ENCODE measurements at regions not wholly inside any gene's neighbourhood (a gene's known extent, or its start where the extent isn't known, plus 50 kb on each side); places are given as distances from the start of the nearest gene placed in this dataset.

- no peaks in the 10 kb centered on the region for H3K36me3 ChIP-seq
- TF ChIP-seq, protein P1, sequence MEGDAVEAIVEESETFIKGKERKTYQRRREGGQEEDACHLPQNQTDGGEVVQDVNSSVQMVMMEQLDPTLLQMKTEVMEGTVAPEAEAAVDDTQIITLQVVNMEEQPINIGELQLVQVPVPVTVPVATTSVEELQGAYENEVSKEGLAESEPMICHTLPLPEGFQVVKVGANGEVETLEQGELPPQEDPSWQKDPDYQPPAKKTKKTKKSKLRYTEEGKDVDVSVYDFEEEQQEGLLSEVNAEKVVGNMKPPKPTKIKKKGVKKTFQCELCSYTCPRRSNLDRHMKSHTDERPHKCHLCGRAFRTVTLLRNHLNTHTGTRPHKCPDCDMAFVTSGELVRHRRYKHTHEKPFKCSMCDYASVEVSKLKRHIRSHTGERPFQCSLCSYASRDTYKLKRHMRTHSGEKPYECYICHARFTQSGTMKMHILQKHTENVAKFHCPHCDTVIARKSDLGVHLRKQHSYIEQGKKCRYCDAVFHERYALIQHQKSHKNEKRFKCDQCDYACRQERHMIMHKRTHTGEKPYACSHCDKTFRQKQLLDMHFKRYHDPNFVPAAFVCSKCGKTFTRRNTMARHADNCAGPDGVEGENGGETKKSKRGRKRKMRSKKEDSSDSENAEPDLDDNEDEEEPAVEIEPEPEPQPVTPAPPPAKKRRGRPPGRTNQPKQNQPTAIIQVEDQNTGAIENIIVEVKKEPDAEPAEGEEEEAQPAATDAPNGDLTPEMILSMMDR (IDR thresholded peaks at IDR 0.05): no peak
Measured at GRCh38 chr12:61137677-61138414, 1122.4 kb upstream of the USP15 start.

DNA sequence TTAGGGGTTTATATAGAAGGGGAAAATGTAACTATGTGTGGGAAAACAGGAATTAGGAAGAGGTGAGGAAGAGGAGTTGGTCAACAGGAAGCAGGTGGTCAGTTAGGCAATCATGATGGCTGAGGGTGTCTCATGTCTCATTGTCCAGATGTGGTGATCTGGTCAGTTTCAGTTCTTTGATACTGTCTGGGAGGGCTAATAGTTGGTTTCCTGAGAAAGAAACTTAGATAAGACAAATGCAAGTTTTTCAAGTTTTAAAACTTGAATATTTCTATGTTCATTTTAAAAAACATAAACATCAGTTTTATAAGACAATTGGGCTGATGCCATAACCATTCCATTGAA, 1121.8 kb upstream of the USP15 start:
- TF ChIP-seq, protein P1 (IDR thresholded peaks at IDR 0.05): no peak
- no peaks in the 10 kb centered on the region for H3K4me1 ChIP-seq (ENCODE audit: control insufficient read depth in 1 of 2, insufficient read depth in 1 of 2, low read depth in 1 of 2, low read length in 1 of 2)
- no peak overlapping the region for H3K4me3 ChIP-seq (ENCODE audit: low read depth in 1 of 2, low read length in 1 of 2)
- H3K27me3 ChIP-seq: no peaks in the 10 kb centered on the region
- H3K27ac ChIP-seq: no peak overlapping the region
- no peaks in the 10 kb centered on the region for H3K36me3 ChIP-seq
- no peaks in the 10 kb centered on the region for H3K9me3 ChIP-seq

More at GRCh38 chr12:61137677-61138414, 1122.4 kb upstream of the USP15 start:
- H3K27me3 ChIP-seq: no peaks in the 10 kb centered on the region
- H3K4me3 ChIP-seq (ENCODE audit: low read depth in 1 of 2, low read length in 1 of 2): no peak overlapping the region
- H3K27ac ChIP-seq: no peak overlapping the region
- no peaks in the 10 kb centered on the region for H3K9me3 ChIP-seq
- no peaks in the 10 kb centered on the region for H3K4me1 ChIP-seq (ENCODE audit: control insufficient read depth in 1 of 2, insufficient read depth in 1 of 2, low read depth in 1 of 2, low read length in 1 of 2)

- no peaks in the 10 kb centered on the region for H3K27me3 ChIP-seq
- no peaks in the 10 kb centered on the region for H3K9me3 ChIP-seq
- H3K36me3 ChIP-seq: no peaks in the 10 kb centered on the region
- TF ChIP-seq, protein P1 (IDR thresholded peaks at IDR 0.05): no peak
- H3K4me1 ChIP-seq (ENCODE audit: control insufficient read depth in 1 of 2, insufficient read depth in 1 of 2, low read depth in 1 of 2, low read length in 1 of 2): no peaks in the 10 kb centered on the region
- H3K4me3 ChIP-seq (ENCODE audit: low read depth in 1 of 2, low read length in 1 of 2): no peak overlapping the region
- H3K27ac ChIP-seq: no peak overlapping the region
Measured at GRCh38 chr12:61161961-61162360, 1098.2 kb upstream of the USP15 start.

GRCh38 chr12:61188801-61189595, 1071.2 kb upstream of the USP15 start:
- Histone ChIP-seq H3K4me3 (ENCODE audit: low read depth in 1 of 2, low read length in 1 of 2) (no peak overlapping the region), H3K9me3 (no peaks in the 10 kb centered on the region), H3K4me1 (ENCODE audit: control insufficient read depth in 1 of 2, insufficient read depth in 1 of 2, low read depth in 1 of 2, low read length in 1 of 2) (no peaks in the 10 kb centered on the region), H3K36me3 (no peaks in the 10 kb centered on the region), H3K27ac (no peak overlapping the region), H3K27me3 (no peaks in the 10 kb centered on the region)
- TF ChIP-seq, protein P1 (IDR thresholded peaks at IDR 0.05): no peak

DNA sequence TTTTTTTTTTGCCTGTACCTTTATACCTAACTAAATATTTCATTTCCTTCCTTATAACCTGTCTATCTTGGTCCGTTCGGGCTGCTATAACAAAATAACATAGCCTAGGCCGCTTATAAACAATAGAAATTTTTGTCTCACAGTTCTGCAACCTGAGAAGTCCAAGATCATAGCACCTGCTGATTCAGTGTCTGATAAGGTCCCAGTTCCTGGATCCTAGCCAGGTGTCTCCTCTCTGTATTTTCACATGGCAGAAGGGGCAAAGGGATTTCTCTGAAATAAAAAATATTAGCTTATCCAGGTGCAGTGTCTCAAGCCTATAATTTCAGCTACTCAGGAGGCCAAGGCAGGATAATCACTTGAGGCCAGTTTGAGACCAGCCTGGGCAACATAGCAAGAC, 1046.6 kb upstream of the USP15 start:
- H3K27ac ChIP-seq: no peak overlapping the region
- H3K4me1 ChIP-seq (ENCODE audit: control insufficient read depth in 1 of 2, insufficient read depth in 1 of 2, low read depth in 1 of 2, low read length in 1 of 2): no peaks in the 10 kb centered on the region
- H3K4me3 ChIP-seq (ENCODE audit: low read depth in 1 of 2, low read length in 1 of 2): no peak overlapping the region
- no peaks in the 10 kb centered on the region for H3K9me3 ChIP-seq
- no peaks in the 10 kb centered on the region for H3K27me3 ChIP-seq
- TF ChIP-seq, protein P1 (IDR thresholded peaks at IDR 0.05): no peak
- H3K36me3 ChIP-seq: no peaks in the 10 kb centered on the region

All from neutrophil (primary cell).